ENCODE measurements at regions not wholly inside any gene's neighbourhood (a gene's known extent, or its start where the extent isn't known, plus 50 kb on each side); places are given as distances from the start of the nearest gene placed in this dataset.

DNA sequence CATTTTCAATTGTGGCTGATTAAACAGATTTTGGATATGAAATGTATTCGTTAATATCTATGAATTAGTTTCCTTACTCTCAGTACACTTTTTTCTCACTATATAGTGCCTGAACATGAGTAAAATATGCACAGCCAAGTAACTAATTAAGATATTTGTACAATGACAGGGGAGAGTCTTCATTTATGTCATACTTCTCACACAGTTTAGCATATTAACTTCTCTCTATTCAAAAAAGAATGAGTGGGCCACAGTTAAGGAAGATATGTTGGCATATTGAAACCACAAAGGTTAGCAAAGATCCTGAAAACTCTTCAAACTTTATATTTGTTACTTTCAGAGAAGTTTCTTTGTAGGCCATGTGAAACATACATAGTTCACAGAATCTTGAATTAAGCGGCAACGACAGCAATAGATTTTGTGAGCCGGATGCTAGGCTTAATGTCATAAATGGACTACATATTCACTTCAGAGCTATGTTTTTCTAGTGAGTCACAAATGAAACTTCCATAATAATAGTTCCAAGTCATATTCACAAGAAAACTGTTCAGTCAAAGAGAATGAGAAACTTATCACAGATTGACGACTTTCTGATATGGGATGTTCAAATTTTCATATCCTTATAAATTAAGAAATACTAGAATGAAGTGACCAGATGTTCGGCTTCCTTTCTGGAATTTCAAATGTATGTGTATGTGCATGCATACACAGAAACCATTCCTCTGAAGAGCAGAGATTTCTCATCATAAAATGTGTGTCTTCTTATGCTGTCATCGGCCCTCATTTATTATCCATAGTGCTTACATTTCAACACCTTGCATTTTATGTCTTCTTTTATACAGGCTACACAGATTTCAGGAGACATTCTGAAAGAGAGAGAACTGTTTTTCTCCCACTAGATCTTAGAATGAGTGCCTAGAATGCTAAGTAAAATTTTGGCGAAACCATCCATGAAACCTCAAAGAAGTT lies 584.0 kb downstream of the SATB2 start:
- no peaks in the 10 kb centered on the region for H3K9me3 ChIP-seq (ENCODE audit: control insufficient read depth, low read depth, low read length)
- no peak overlapping the region for H3K27ac ChIP-seq (ENCODE audit: control insufficient read depth, insufficient read depth, low read length)
- no peaks in the 10 kb centered on the region for H4K20me1 ChIP-seq (ENCODE audit: control insufficient read depth, extremely low read depth, insufficient read depth, low read length)
- no peaks in the 10 kb centered on the region for H3K4me1 ChIP-seq (ENCODE audit: control insufficient read depth, extremely low read depth, insufficient read depth, low read length)
- dilution Hi-C loops (cut with MboI; ENCODE audit: extremely low pct_ligation_motif_present, low sequenced_read_pairs): no loop called here
- H3K9me1 ChIP-seq (ENCODE audit: control insufficient read depth, extremely low read depth, insufficient read depth, low read length): no peaks in the 10 kb centered on the region
- H3K4me3 ChIP-seq (ENCODE audit: control insufficient read depth in 2 of 3, extremely low read depth in 1 of 3, insufficient read depth in 2 of 3, low read depth in 1 of 3, low read length in 3 of 3): no peak overlapping the region
- no peaks in the 10 kb centered on the region for H3K79me2 ChIP-seq (ENCODE audit: control insufficient read depth, insufficient read depth, low read length)
- no peak overlapping the region for H3K9ac ChIP-seq (ENCODE audit: control insufficient read depth, extremely low read depth, insufficient read depth, low read length)
- no peaks in the 10 kb centered on the region for H3K36me3 ChIP-seq (ENCODE audit: control insufficient read depth in 2 of 2, extremely low read depth in 1 of 2, insufficient read depth in 2 of 2, low read length in 2 of 2)
- FAIRE-seq (no peak), DNase-seq (ENCODE audit: low read depth, low spot score) (no peak)
- no peak for TF ChIP-seq EZH2 (IDR thresholded peaks at IDR 0.05; ENCODE audit: low read length)
- TF ChIP-seq, protein P1, sequence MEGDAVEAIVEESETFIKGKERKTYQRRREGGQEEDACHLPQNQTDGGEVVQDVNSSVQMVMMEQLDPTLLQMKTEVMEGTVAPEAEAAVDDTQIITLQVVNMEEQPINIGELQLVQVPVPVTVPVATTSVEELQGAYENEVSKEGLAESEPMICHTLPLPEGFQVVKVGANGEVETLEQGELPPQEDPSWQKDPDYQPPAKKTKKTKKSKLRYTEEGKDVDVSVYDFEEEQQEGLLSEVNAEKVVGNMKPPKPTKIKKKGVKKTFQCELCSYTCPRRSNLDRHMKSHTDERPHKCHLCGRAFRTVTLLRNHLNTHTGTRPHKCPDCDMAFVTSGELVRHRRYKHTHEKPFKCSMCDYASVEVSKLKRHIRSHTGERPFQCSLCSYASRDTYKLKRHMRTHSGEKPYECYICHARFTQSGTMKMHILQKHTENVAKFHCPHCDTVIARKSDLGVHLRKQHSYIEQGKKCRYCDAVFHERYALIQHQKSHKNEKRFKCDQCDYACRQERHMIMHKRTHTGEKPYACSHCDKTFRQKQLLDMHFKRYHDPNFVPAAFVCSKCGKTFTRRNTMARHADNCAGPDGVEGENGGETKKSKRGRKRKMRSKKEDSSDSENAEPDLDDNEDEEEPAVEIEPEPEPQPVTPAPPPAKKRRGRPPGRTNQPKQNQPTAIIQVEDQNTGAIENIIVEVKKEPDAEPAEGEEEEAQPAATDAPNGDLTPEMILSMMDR (optimal IDR thresholded peaks at IDR 0.05 in 1 of 3, IDR thresholded peaks at IDR 0.05 in 1 of 3, conservative IDR thresholded peaks at IDR 0.05 in 1 of 3; ENCODE audit: extremely low read depth in 1 of 3, insufficient read depth in 2 of 3, low read length in 3 of 3): no peak
- H3K4me2 ChIP-seq (ENCODE audit: control insufficient read depth, extremely low read depth, insufficient read depth, low read depth, low read length): no peak overlapping the region
- H3K27me3 ChIP-seq (ENCODE audit: control insufficient read depth, extremely low read depth, insufficient read depth, low read length): no peaks in the 10 kb centered on the region
- H2AFZ ChIP-seq (ENCODE audit: control insufficient read depth, low read length): no peak overlapping the region

DNA sequence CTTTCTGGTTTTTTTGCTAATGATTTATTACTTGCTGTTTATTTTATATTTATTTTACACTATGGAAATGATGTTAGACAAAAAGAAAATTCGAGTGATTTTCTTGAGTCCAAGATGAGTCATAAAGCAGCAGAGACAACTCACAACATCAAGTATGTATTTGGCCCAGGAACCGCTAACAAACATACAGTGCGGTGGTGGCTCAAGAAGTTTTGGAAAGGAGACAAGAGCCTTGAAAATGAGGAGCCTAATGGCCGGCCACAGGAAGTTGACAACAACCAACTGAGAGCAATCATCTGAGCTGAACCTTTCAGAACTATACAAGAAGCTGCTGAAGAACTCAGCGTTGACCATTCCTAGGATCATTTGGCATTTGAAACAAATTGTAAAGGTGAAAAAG lies 594.1 kb downstream of the SATB2 start:
- no peaks in the 10 kb centered on the region for H3K4me1 ChIP-seq (ENCODE audit: control insufficient read depth, extremely low read depth, insufficient read depth, low read length)
- no peaks in the 10 kb centered on the region for H3K9me1 ChIP-seq (ENCODE audit: control insufficient read depth, extremely low read depth, insufficient read depth, low read length)
- no peaks in the 10 kb centered on the region for H3K36me3 ChIP-seq (ENCODE audit: control insufficient read depth in 2 of 2, extremely low read depth in 1 of 2, insufficient read depth in 2 of 2, low read length in 2 of 2)
- H3K79me2 ChIP-seq (ENCODE audit: control insufficient read depth, insufficient read depth, low read length): no peaks in the 10 kb centered on the region
- no peak overlapping the region for H3K4me3 ChIP-seq (ENCODE audit: control insufficient read depth in 2 of 3, extremely low read depth in 1 of 3, insufficient read depth in 2 of 3, low read depth in 1 of 3, low read length in 3 of 3)
- no peak overlapping the region for H3K27ac ChIP-seq (ENCODE audit: control insufficient read depth, insufficient read depth, low read length)
- H3K27me3 ChIP-seq (ENCODE audit: control insufficient read depth, extremely low read depth, insufficient read depth, low read length): no peaks in the 10 kb centered on the region
- H3K4me2 ChIP-seq (ENCODE audit: control insufficient read depth, extremely low read depth, insufficient read depth, low read depth, low read length): no peak overlapping the region
- no peaks in the 10 kb centered on the region for H3K9me3 ChIP-seq (ENCODE audit: control insufficient read depth, low read depth, low read length)
- no peak for TF ChIP-seq EZH2 (IDR thresholded peaks at IDR 0.05; ENCODE audit: low read length)
- TF ChIP-seq, protein P1 (optimal IDR thresholded peaks at IDR 0.05 in 1 of 3, IDR thresholded peaks at IDR 0.05 in 1 of 3, conservative IDR thresholded peaks at IDR 0.05 in 1 of 3; ENCODE audit: extremely low read depth in 1 of 3, insufficient read depth in 2 of 3, low read length in 3 of 3): no peak
- no peak overlapping the region for H3K9ac ChIP-seq (ENCODE audit: control insufficient read depth, extremely low read depth, insufficient read depth, low read length)
- H4K20me1 ChIP-seq (ENCODE audit: control insufficient read depth, extremely low read depth, insufficient read depth, low read length): no peaks in the 10 kb centered on the region
- DNase-seq (ENCODE audit: low read depth, low spot score) (no peak), FAIRE-seq (no peak)
- dilution Hi-C loops (cut with MboI; ENCODE audit: extremely low pct_ligation_motif_present, low sequenced_read_pairs): no loop called here
- no peak overlapping the region for H2AFZ ChIP-seq (ENCODE audit: control insufficient read depth, low read length)

All from keratinocyte (primary cell).